HCT116 (cell line): ENCODE measurements at regions not wholly inside any gene's neighbourhood (a gene's known extent, or its start where the extent isn't known, plus 50 kb on each side); places are given as distances from the start of the nearest gene placed in this dataset.

Experiments
- ATAC-seq: fragments of 200-7000 bp; cut with Tn5 transposase; 2 replicates; pipeline ENCODE4 v1.9.1; 2020; ENCODE audit warnings: mild to moderate bottlenecking, moderate library complexity
- BruUV-seq: library from RNA; stranded (reverse); fragments of 400-500 nt; replicated peaks from 2 replicates; lab custom pipeline; 2021; lab: Mats Ljungman, UMichigan
- CTCF ChIA-PET: fragments of 300-600 bp; sonication (Branson Sonifier 250); formaldehyde crosslinking; loops from one replicate; lab custom pipeline; 2021; ENCODE audit warnings: antibody characterized with exemption; lab: Charles Lee
- POLR2A ChIA-PET: fragments of 300-600, 350-600 bp; sonication (Branson Sonifier 250); formaldehyde crosslinking; loops from one replicate; lab custom pipeline; 2021; ENCODE audit warnings: antibody characterized with exemption; lab: Charles Lee
- RAD21 ChIA-PET, 2 experiments: fragments of 300-600 bp; sonication (Branson Sonifier 250); formaldehyde crosslinking; loops; one replicate each; lab custom pipeline; 2023; ENCODE audit warnings: low total read pairs in 2 of 2; ENCODE audit not compliant: uncharacterized antibody in 2 of 2, unreplicated experiment in 2 of 2, low non-redundant PET in 1 of 2; lab: Charles Lee
- DNase-seq: peaks from one replicate; pipeline ENCODE4 v3.0.0-alpha.2; 2010; ENCODE audit warnings: low read depth, low spot score
- H2AFZ ChIP-seq: fragments of 200-600 bp; shearing (Covaris generic), sonication (generic); 2 replicates; pipeline ENCODE4 v1.6.1; 2017; ENCODE audit warnings: low read depth, mixed run types, mixed read lengths, antibody characterized with exemption, low read length; ENCODE audit not compliant: poor library complexity, severe bottlenecking
- H3K27ac ChIP-seq: 2 replicates; pipeline ENCODE4 v1.5.1; 2012; ENCODE audit warnings: low read depth, low read length
- H3K27me3 ChIP-seq: fragments of 200-600 bp; sonication (generic); 2 replicates; pipeline ENCODE4 v1.6.1; 2016; ENCODE audit warnings: mixed run types, low read length, mixed read lengths; ENCODE audit not compliant: insufficient read depth
- H3K36me3 ChIP-seq, 2 experiments: fragments of 200-500 bp in 1 of 2; fragments of 200-600 bp in 1 of 2; sonication (Bioruptor generic) in 1 of 2; sonication (generic) in 1 of 2; 2 replicates each; pipeline versions ENCODE4 v1.5.1 to v1.6.1; 2014 to 2016; ENCODE audit warnings: low read length in 2 of 2, inconsistent platforms in 1 of 2, mixed read lengths in 1 of 2, mixed run types in 1 of 2; ENCODE audit not compliant: insufficient read depth in 2 of 2, control insufficient read depth in 1 of 2
- H3K4me1 ChIP-seq, 2 experiments: fragments of 200-600 bp in 1 of 2; sonication (generic) in 1 of 2; 2 replicates each; pipeline versions ENCODE4 v1.5.1 to v1.6.1; 2012 to 2017; ENCODE audit warnings: low read length in 2 of 2, inconsistent platforms in 1 of 2, mild to moderate bottlenecking in 1 of 2, mixed read lengths in 1 of 2, mixed run types in 1 of 2, moderate library complexity in 1 of 2; ENCODE audit not compliant: insufficient read depth in 2 of 2, control insufficient read depth in 1 of 2
- H3K4me2 ChIP-seq: fragments of 200-600 bp; sonication (generic); 2 replicates; pipeline ENCODE4 v1.6.1; 2017; ENCODE audit warnings: mixed run types, low read length, mixed read lengths
- H3K4me3 ChIP-seq, 2 experiments: fragments of 200-600 bp in 1 of 2; sonication (generic) in 1 of 2; replicated peaks in 1 of 2; 2 replicates each; pipeline ENCODE4 v1.5.1; 2011 to 2016; ENCODE audit warnings: low read length in 2 of 2, control low read depth in 1 of 2, low read depth in 1 of 2, mild to moderate bottlenecking in 1 of 2, mixed read lengths in 1 of 2, mixed run types in 1 of 2
- H3K79me2 ChIP-seq: fragments of 200-600 bp; sonication (generic); 2 replicates; pipeline ENCODE4 v1.6.1; 2017; ENCODE audit warnings: mild to moderate bottlenecking, mixed run types, low read length, moderate library complexity, mixed read lengths; ENCODE audit not compliant: insufficient read depth
- H3K9ac ChIP-seq: fragments of 200-600 bp; sonication (generic); 2 replicates; pipeline ENCODE4 v1.6.1; 2016; ENCODE audit warnings: low read length, mixed read lengths
- H3K9me2 ChIP-seq: fragments of 200-600 bp; sonication (generic), shearing (Covaris generic); 2 replicates; pipeline ENCODE4 v1.6.1; 2017; ENCODE audit warnings: mixed run types, mild to moderate bottlenecking, moderate library complexity; ENCODE audit not compliant: insufficient read depth
- H3K9me3 ChIP-seq, 2 experiments: fragments of 200-500 bp in 1 of 2; fragments of 200-600 bp in 1 of 2; sonication (Bioruptor generic) in 1 of 2; sonication (generic) in 1 of 2; 2 replicates each; pipeline ENCODE4 v1.6.1; 2014 to 2017; ENCODE audit warnings: low read length in 2 of 2, mixed read lengths in 2 of 2, inconsistent platforms in 1 of 2, low read depth in 1 of 2, mild to moderate bottlenecking in 1 of 2, mixed run types in 1 of 2, moderate library complexity in 1 of 2; ENCODE audit not compliant: control insufficient read depth in 1 of 2, insufficient read depth in 1 of 2
- H4K20me1 ChIP-seq: fragments of 200-600 bp; sonication (generic), shearing (Covaris generic); 2 replicates; pipeline ENCODE4 v1.6.1; 2017; ENCODE audit warnings: mixed run types, mild to moderate bottlenecking, moderate library complexity; ENCODE audit not compliant: insufficient read depth
- EGR1 ChIP-seq: IDR thresholded peaks from 2 replicates; pipeline ENCODE4 v1.6.1; 2012; ENCODE audit warnings: low read depth
- ELF1 ChIP-seq: IDR thresholded peaks from 2 replicates; pipeline ENCODE4 v1.6.1; 2012; ENCODE audit warnings: low read depth, borderline replicate concordance
- JUND ChIP-seq: IDR thresholded peaks from 2 replicates; pipeline ENCODE4 v1.6.1; 2012
- MAX ChIP-seq: IDR thresholded peaks from 2 replicates; pipeline ENCODE4 v1.6.1; 2012
- POLR2AphosphoS5 ChIP-seq: IDR thresholded peaks from 2 replicates; pipeline ENCODE4 v1.6.1; 2011; ENCODE audit warnings: mild to moderate bottlenecking, low read depth, low read length, moderate library complexity
- YY1 ChIP-seq: IDR thresholded peaks from 2 replicates; pipeline ENCODE4 v1.6.1; 2011; ENCODE audit warnings: low read length, low read depth, moderate library complexity, mild to moderate bottlenecking; ENCODE audit not compliant: insufficient replicate concordance; ENCODE audit errors: extremely low read depth
- ZBTB33 ChIP-seq: IDR thresholded peaks from 2 replicates; pipeline ENCODE4 v1.6.1; 2011; ENCODE audit warnings: mild to moderate bottlenecking, low read length, moderate library complexity; ENCODE audit not compliant: insufficient replicate concordance; ENCODE audit errors: extremely low read depth
- intact Hi-C: fragments of 100-400 bp; cut with micrococcal nuclease; formaldehyde crosslinking; loops from 2 replicates; pipeline ENCODE4 v1.10.0; 2022

GRCh38 chr11:13896175-13896980 is 66.1 kb upstream of the SPON1 start (continued):
- TF ChIP-seq ZBTB33, result no peak
- no peak for TF ChIP-seq POLR2AphosphoS5
- TF ChIP-seq EGR1, result no peak
- no peak for TF ChIP-seq MAX
- no peak for TF ChIP-seq YY1

GRCh38 chr11:13896981-13897353 is 65.6 kb upstream of the SPON1 start:
- H2AFZ ChIP-seq, result no peak overlapping the region
- POLR2A ChIA-PET, result no interaction called here
- H3K9ac ChIP-seq, result no peak overlapping the region
- peaks cover 0 to 5% of the 10 kb centered on the region in 2 experiments; a peak in 1 of 4 replicates for H3K4me1 ChIP-seq
- no peaks in the 10 kb centered on the region for H3K79me2 ChIP-seq
- RAD21 ChIA-PET, result no interaction called here
- no peaks in the 10 kb centered on the region for H3K36me3 ChIP-seq
- no peaks in the 10 kb centered on the region; the same call in 1 of the 2 replicates for H3K27me3 ChIP-seq
- CTCF ChIA-PET, result no interaction called here
- H3K9me3 ChIP-seq, result no peaks in the 10 kb centered on the region
- DNase-seq, result no peak
- no peaks in the 10 kb centered on the region for H4K20me1 ChIP-seq
- no peak overlapping the region for H3K4me2 ChIP-seq
- H3K9me2 ChIP-seq, result no peaks in the 10 kb centered on the region
- TF ChIP-seq ELF1 (no peak), JUND (no peak)
- TF ChIP-seq, all 23 proteins: peak for 0
- no peak for ATAC-seq
- no peak overlapping the region for H3K4me3 ChIP-seq
- intact Hi-C loops, result no loop called here
- no TSS peak for BruUV-seq
- H3K27ac ChIP-seq, result no peak overlapping the region
